ENCODE measurements at regions not wholly inside any gene's neighbourhood (a gene's known extent, or its start where the extent isn't known, plus 50 kb on each side); places are given as distances from the start of the nearest gene placed in this dataset.

DNA sequence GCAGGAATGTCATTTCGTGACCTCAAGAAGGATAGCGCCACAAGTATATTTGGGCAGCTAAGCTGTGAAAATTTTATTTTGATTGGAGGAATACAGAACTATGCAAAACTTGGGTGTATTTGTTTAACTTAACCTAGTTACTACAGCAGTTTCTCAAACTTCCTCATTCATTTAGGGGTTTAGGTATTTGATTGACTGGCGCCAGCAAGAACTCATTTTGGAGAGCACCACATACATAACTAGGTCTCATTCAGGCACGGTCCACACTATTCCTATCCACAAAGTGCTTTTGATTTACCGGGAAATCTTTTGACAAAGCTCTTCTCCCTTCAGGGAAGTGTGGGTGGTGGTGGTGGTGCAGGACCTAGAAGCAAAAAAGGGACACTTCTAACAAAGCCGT lies 155.1 kb upstream of the NRIP1 start:
- H3K27ac Mint-ChIP-seq (ENCODE audit: unreplicated experiment) = no peak overlapping the region
- no peaks in the 10 kb centered on the region for H3K27me3 Mint-ChIP-seq (ENCODE audit: unreplicated experiment)
- H3K9me3 Mint-ChIP-seq (ENCODE audit: unreplicated experiment) = peaks cover 7% of the 10 kb centered on the region
- TF ChIP-seq, protein P1, sequence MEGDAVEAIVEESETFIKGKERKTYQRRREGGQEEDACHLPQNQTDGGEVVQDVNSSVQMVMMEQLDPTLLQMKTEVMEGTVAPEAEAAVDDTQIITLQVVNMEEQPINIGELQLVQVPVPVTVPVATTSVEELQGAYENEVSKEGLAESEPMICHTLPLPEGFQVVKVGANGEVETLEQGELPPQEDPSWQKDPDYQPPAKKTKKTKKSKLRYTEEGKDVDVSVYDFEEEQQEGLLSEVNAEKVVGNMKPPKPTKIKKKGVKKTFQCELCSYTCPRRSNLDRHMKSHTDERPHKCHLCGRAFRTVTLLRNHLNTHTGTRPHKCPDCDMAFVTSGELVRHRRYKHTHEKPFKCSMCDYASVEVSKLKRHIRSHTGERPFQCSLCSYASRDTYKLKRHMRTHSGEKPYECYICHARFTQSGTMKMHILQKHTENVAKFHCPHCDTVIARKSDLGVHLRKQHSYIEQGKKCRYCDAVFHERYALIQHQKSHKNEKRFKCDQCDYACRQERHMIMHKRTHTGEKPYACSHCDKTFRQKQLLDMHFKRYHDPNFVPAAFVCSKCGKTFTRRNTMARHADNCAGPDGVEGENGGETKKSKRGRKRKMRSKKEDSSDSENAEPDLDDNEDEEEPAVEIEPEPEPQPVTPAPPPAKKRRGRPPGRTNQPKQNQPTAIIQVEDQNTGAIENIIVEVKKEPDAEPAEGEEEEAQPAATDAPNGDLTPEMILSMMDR (IDR thresholded peaks at IDR 0.05) = no peak
- no peak for DNase-seq (ENCODE audit: extremely low spot score, unreplicated experiment)
- no peak overlapping the region for H3K4me3 Mint-ChIP-seq (ENCODE audit: unreplicated experiment)
- H3K4me1 Mint-ChIP-seq (ENCODE audit: unreplicated experiment) = peaks cover 8% of the 10 kb centered on the region
- H3K36me3 Mint-ChIP-seq (ENCODE audit: unreplicated experiment) = no peaks in the 10 kb centered on the region

DNA sequence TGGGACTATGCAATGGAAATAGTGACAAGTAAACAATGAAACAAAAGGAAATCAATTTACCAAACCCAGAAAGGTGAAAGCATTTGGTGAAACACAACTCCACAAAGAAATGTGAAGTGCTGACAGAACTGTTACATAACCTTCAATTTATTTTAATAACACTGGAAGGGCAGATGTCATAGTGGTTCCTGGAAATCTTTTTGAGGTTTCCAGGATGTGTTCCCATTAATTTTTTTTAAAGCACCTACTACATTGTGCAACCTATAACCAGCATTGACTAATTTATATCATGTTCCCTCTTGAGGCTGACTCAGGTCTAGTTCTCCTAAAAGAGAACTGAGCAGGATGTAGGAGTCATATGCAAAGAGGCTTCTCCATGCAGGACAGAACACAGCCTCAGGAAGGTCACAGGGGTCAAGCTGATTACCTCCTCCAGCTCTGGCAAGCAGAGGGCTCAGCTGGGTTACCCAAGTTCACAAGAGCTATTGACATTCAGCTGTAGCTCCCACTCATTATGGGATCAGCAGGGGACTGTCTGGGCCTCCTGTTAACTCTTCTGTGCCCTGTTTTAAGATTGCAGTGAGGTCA lies 157.1 kb upstream of the NRIP1 start:
- Mint-ChIP-seq H3K27ac (ENCODE audit: unreplicated experiment) (no peak overlapping the region), H3K9me3 (ENCODE audit: unreplicated experiment) (peaks cover 7% of the 10 kb centered on the region), H3K4me3 (ENCODE audit: unreplicated experiment) (no peak overlapping the region), H3K36me3 (ENCODE audit: unreplicated experiment) (no peaks in the 10 kb centered on the region), H3K27me3 (ENCODE audit: unreplicated experiment) (no peaks in the 10 kb centered on the region), H3K4me1 (ENCODE audit: unreplicated experiment) (peaks cover 8% of the 10 kb centered on the region)
- TF ChIP-seq, protein P1 (IDR thresholded peaks at IDR 0.05) = no peak
- no peak for DNase-seq (ENCODE audit: extremely low spot score, unreplicated experiment)

DNA sequence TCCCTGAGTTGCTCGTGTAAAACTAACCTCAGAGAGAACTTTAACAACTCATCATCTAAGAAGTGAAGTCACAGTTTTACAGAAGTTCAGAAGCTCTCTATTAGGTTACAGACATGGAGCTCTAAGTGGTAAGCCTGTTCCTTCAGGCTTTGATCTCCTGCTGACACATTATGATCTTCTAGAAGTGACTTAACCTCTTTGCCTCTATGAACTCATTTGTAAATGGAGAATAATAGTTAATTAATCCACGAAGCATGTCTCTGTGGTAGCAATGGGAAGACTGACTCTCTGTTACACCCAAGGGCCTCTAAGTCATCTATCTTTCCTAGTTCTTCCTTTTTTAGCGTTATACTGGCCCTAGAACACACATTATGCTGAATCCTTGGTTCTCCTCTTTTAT lies 157.9 kb upstream of the NRIP1 start:
- no peak overlapping the region for H3K27ac Mint-ChIP-seq (ENCODE audit: unreplicated experiment)
- peaks cover 7% of the 10 kb centered on the region for H3K9me3 Mint-ChIP-seq (ENCODE audit: unreplicated experiment)
- TF ChIP-seq, protein P1 (IDR thresholded peaks at IDR 0.05) = no peak
- no peak overlapping the region for H3K4me3 Mint-ChIP-seq (ENCODE audit: unreplicated experiment)
- no peaks in the 10 kb centered on the region for H3K36me3 Mint-ChIP-seq (ENCODE audit: unreplicated experiment)
- peaks cover 8% of the 10 kb centered on the region for H3K4me1 Mint-ChIP-seq (ENCODE audit: unreplicated experiment)
- H3K27me3 Mint-ChIP-seq (ENCODE audit: unreplicated experiment) = no peaks in the 10 kb centered on the region
- no peak for DNase-seq (ENCODE audit: extremely low spot score, unreplicated experiment)

DNA sequence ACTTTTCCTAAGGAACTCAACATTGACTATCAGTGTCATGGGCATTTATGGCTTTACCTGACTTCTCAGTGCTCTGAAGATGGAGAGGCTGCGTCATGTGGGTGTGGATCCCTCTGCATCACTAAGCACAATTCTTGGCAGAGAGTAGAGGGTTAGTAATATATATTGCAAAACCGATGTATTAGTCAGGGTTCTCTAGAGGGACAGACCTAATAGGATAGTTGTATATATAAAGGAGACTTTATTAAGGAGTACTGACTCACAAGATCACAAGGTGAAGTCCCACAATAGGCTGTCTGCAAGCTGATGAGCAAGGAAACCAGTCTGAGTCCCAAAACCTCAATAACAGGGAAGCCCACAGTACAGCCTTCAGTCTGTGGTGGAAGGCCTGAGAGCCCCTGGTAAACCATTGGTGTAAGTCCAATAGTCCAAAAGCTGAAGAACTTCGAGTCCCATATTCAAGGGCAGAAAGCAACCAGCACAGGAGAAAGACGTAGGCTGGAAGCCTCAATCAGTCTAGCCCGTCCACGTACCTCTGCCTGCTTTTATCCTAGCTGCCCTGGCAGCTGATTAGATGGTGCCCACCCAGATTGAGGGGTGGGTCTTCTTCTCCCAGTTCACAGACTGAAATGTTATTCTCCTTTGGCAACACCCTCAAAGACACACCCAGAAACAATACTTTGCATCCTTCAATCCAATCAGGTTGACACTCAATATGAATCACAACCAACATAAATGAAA lies 159.7 kb upstream of the NRIP1 start:
- no peak overlapping the region for H3K4me3 Mint-ChIP-seq (ENCODE audit: unreplicated experiment)
- H3K9me3 Mint-ChIP-seq (ENCODE audit: unreplicated experiment) = peaks cover 7% of the 10 kb centered on the region
- H3K4me1 Mint-ChIP-seq (ENCODE audit: unreplicated experiment) = peaks cover 8% of the 10 kb centered on the region
- H3K36me3 Mint-ChIP-seq (ENCODE audit: unreplicated experiment) = no peaks in the 10 kb centered on the region
- no peak for DNase-seq (ENCODE audit: extremely low spot score, unreplicated experiment)
- TF ChIP-seq, protein P1 (IDR thresholded peaks at IDR 0.05) = no peak
- H3K27ac Mint-ChIP-seq (ENCODE audit: unreplicated experiment) = no peak overlapping the region
- H3K27me3 Mint-ChIP-seq (ENCODE audit: unreplicated experiment) = no peaks in the 10 kb centered on the region

DNA sequence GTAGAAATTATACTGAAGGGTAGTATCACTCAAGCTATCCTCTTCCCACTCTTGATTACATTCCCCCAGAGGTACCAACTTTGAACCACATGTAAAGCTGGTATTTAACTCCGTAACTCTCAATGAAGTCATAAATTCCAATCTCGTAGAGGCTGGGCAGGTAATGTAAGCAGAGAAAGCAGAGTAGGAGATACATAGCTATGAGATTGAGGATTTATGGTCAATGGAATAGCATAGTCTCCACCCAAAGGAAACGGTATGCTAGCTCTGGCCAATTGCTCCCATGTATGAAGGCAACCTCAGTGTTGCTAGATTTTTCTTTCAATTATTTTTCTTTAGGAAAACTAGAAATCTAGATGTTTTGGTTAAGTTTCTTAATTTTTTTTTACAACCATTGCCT lies 163.1 kb upstream of the NRIP1 start:
- Mint-ChIP-seq H3K27ac (ENCODE audit: unreplicated experiment) (no peak overlapping the region), H3K4me3 (ENCODE audit: unreplicated experiment) (no peak overlapping the region), H3K27me3 (ENCODE audit: unreplicated experiment) (no peaks in the 10 kb centered on the region), H3K4me1 (ENCODE audit: unreplicated experiment) (no peaks in the 10 kb centered on the region), H3K9me3 (ENCODE audit: unreplicated experiment) (peaks cover 7% of the 10 kb centered on the region), H3K36me3 (ENCODE audit: unreplicated experiment) (no peaks in the 10 kb centered on the region)
- TF ChIP-seq, protein P1 (IDR thresholded peaks at IDR 0.05) = no peak
- no peak for DNase-seq (ENCODE audit: extremely low spot score, unreplicated experiment)
